CD8-positive, alpha-beta memory T cell (primary cell): ENCODE measurements at regions not wholly inside any gene's neighbourhood (a gene's known extent, or its start where the extent isn't known, plus 50 kb on each side); places are given as distances from the start of the nearest gene placed in this dataset.

ENCODE experiments used
- CTCF ChIA-PET: fragments of 350-600 bp; sonication (Branson Sonifier 250); formaldehyde crosslinking; loops from one replicate; lab custom pipeline; 2021; ENCODE audit warnings: antibody characterized with exemption; lab: Charles Lee
- POLR2A ChIA-PET: fragments of 350-600 bp; sonication (Branson Sonifier 250); formaldehyde crosslinking; loops from one replicate; lab custom pipeline; 2021; ENCODE audit warnings: antibody characterized with exemption; lab: Charles Lee
- DNase-seq, 5 donors: peaks; one replicate each; pipeline versions ENCODE4 v3.0.0 to v3.0.0-alpha.2; 2020 to 2022; ENCODE audit warnings: mixed read lengths in 1 of 5
- H3K27ac ChIP-seq: one replicate; pipeline ENCODE4 v1.7.0; 2013; ENCODE audit warnings: low read depth, mild to moderate bottlenecking, low read length, moderate library complexity
- H3K27me3 ChIP-seq: 2 replicates; pipeline ENCODE4 v1.7.0; 2013; ENCODE audit warnings: low read length, mild to moderate bottlenecking; ENCODE audit not compliant: insufficient read depth, poor library complexity, severe bottlenecking
- H3K36me3 ChIP-seq: 2 replicates; pipeline ENCODE4 v1.7.0; 2013; ENCODE audit warnings: mild to moderate bottlenecking, low read length, moderate library complexity; ENCODE audit not compliant: insufficient read depth
- H3K4me1 ChIP-seq: 2 replicates; pipeline ENCODE4 v1.7.0; 2013; ENCODE audit warnings: mild to moderate bottlenecking, low read length, moderate library complexity; ENCODE audit not compliant: insufficient read depth
- H3K4me3 ChIP-seq: 2 replicates; pipeline ENCODE4 v1.7.0; 2013; ENCODE audit warnings: mild to moderate bottlenecking, low read length
- H3K9me3 ChIP-seq: 2 replicates; pipeline ENCODE4 v1.7.0; 2013; ENCODE audit warnings: mild to moderate bottlenecking, low read length
- H3K27ac Mint-ChIP-seq, 8 donors: one replicate each; pipeline ENCODE4 v1.8.0; 2020 to 2021; ENCODE audit warnings: mixed read lengths in 8 of 8, mild to moderate bottlenecking in 6 of 8, inconsistent platforms in 3 of 8, moderate library complexity in 3 of 8
- H3K27me3 Mint-ChIP-seq, 2 donors: one replicate each; pipeline ENCODE4 v1.8.0; 2020 to 2021; ENCODE audit warnings: mixed read lengths in 2 of 2, mild to moderate bottlenecking in 1 of 2, moderate library complexity in 1 of 2
- H3K36me3 Mint-ChIP-seq, 3 donors: one replicate each; pipeline ENCODE4 v1.8.0; 2020 to 2021; ENCODE audit warnings: mixed read lengths in 3 of 3, inconsistent platforms in 1 of 3, mild to moderate bottlenecking in 1 of 3
- H3K4me1 Mint-ChIP-seq, 3 donors: one replicate each; pipeline ENCODE4 v1.8.0; 2020 to 2021; ENCODE audit warnings: mixed read lengths in 3 of 3, inconsistent platforms in 1 of 3, mild to moderate bottlenecking in 1 of 3
- H3K4me3 Mint-ChIP-seq, 7 donors: one replicate each; pipeline ENCODE4 v1.8.0; 2020 to 2021; ENCODE audit warnings: mixed read lengths in 7 of 7, mild to moderate bottlenecking in 6 of 7, moderate library complexity in 4 of 7, inconsistent platforms in 2 of 7
- H3K9me3 Mint-ChIP-seq, 5 donors: one replicate each; pipeline ENCODE4 v1.8.0; 2020 to 2022; ENCODE audit warnings: mixed read lengths in 5 of 5, mild to moderate bottlenecking in 3 of 5, moderate library complexity in 2 of 5, inconsistent platforms in 1 of 5

DNA sequence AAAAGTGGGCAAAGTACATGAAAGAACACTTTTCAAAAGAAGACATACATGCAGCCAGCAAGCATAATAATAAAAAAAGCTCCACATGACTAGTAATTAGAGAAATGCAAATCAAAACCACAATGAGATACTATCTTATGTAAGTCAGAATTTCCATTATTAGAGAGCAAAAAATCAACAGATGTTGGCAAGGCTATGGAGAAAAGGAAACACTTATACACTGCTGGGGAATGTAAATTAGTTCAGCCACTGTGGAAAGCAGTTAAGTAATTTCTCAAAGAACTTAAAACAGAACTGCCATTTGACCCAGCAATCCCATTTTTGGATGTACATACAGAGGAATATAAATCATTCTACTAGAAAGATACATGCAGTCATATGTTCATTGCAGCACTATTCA lies 360.7 kb downstream of the NSUN3 start:
- CTCF ChIA-PET = no interaction called here
- Mint-ChIP-seq H3K27ac (no peak overlapping the region), H3K27me3 (no peaks in the 10 kb centered on the region), H3K4me3 (no peak overlapping the region), H3K4me1 (no peaks in the 10 kb centered on the region), H3K9me3 (peaks cover 4 to 15% (median 5%) of the 10 kb centered on the region in 5 donors), H3K36me3 (no peaks in the 10 kb centered on the region)
- H3K27me3 ChIP-seq = no peaks in the 10 kb centered on the region
- no peak overlapping the region for H3K4me3 ChIP-seq
- DNase-seq = no peak
- no peak overlapping the region for H3K27ac ChIP-seq
- H3K36me3 ChIP-seq = no peaks in the 10 kb centered on the region
- no peaks in the 10 kb centered on the region for H3K9me3 ChIP-seq
- no peaks in the 10 kb centered on the region for H3K4me1 ChIP-seq
- POLR2A ChIA-PET = no interaction called here

DNA sequence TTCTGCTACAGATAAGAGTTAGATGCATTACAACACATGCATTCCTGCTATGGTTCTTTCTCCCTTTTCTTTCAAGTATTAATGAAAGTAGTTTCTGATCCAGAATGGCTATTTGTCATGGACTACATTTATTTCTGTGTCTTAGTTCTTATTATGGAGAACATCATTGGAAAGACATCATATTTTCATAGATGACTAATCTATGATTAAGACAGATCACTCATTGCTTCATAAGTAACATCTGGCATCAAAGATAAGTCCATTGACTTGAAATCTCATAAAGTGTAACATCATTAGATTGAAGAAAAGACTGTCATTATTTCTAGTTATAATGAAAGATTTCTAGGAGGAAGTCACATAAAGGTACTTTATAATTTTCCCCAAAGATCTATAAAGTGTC lies 366.7 kb downstream of the NSUN3 start:
- Mint-ChIP-seq H3K36me3 (no peaks in the 10 kb centered on the region), H3K27me3 (no peaks in the 10 kb centered on the region), H3K4me3 (no peak overlapping the region), H3K27ac (no peak overlapping the region), H3K4me1 (no peaks in the 10 kb centered on the region), H3K9me3 (peaks cover 0 to 9% (median 3%) of the 10 kb centered on the region in 5 donors)
- Histone ChIP-seq H3K4me3 (no peak overlapping the region), H3K27ac (no peak overlapping the region), H3K27me3 (no peaks in the 10 kb centered on the region), H3K36me3 (no peaks in the 10 kb centered on the region), H3K9me3 (no peaks in the 10 kb centered on the region), H3K4me1 (no peaks in the 10 kb centered on the region)
- ChIA-PET CTCF (no interaction called here), POLR2A (no interaction called here)
- DNase-seq = no peak

DNA sequence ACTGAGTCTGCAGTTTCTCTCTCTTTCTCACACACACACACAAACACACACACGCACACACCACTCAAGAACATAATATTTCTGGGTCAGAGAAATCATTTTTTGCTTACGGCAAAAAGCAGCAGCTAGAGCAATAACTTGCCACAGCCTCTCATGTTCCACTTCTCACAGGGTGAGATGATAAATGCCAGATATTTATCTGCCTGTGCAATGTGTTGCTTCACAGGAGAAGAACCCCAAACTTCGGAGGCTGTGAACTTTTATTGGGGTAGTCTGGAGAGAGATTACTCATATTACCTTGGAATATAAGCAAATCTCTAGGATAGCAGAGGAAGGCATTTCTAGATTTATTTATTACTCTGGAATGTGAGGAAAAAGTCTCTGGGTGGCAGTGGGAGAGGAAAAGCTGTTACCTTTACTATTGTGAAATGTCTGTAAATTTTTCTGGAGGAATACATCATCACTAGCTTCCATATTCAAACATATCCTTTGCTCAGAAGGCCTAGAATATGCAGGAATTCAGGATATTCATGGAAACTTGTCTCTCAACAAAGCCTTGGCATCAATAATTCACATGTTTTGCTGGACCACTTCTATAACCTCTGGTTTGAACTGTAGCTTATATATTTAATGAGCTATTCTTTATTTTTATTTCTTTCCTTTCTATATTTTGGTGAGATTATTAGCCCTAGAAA lies 369.2 kb downstream of the NSUN3 start:
- DNase-seq = no peak
- ChIA-PET POLR2A (no interaction called here), CTCF (no interaction called here)
- Mint-ChIP-seq H3K36me3 (no peaks in the 10 kb centered on the region), H3K9me3 (peaks cover 0 to 13% (median 3%) of the 10 kb centered on the region in 5 donors), H3K4me3 (no peak overlapping the region), H3K27me3 (no peaks in the 10 kb centered on the region), H3K4me1 (no peaks in the 10 kb centered on the region), H3K27ac (peak overlapping the region in 1 of 8 donors; percentile 50)
- Histone ChIP-seq H3K27me3 (no peaks in the 10 kb centered on the region), H3K27ac (no peak overlapping the region), H3K36me3 (no peaks in the 10 kb centered on the region), H3K4me3 (no peak overlapping the region), H3K4me1 (no peaks in the 10 kb centered on the region), H3K9me3 (no peaks in the 10 kb centered on the region)

DNA sequence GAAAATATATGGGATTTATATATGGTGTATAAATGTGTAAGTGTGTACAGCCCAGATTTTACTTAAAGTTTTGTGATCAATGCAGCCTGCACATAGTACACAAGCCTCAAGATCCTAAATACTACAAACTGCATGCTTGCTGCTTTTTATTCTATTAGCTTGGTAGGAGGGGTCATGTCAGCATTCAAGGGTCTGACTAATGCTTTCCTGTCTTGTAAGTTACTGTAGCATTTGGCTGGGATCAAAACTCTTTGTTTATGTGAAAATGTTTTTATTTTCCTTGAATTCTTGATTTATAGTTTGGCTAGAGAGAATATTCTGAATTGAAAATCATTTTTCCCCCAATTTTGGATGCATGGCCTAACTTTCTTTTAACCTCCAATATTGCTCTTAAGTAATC lies 370.9 kb downstream of the NSUN3 start:
- ChIA-PET POLR2A (no interaction called here), CTCF (no interaction called here)
- Mint-ChIP-seq H3K9me3 (peaks cover 0 to 11% (median 3%) of the 10 kb centered on the region in 5 donors), H3K36me3 (no peaks in the 10 kb centered on the region), H3K4me3 (no peak overlapping the region), H3K4me1 (no peaks in the 10 kb centered on the region), H3K27me3 (no peaks in the 10 kb centered on the region), H3K27ac (no peak overlapping the region)
- Histone ChIP-seq H3K36me3 (no peaks in the 10 kb centered on the region), H3K27ac (no peak overlapping the region), H3K4me1 (no peaks in the 10 kb centered on the region), H3K4me3 (no peak overlapping the region), H3K27me3 (no peaks in the 10 kb centered on the region), H3K9me3 (no peaks in the 10 kb centered on the region)
- DNase-seq = no peak

DNA sequence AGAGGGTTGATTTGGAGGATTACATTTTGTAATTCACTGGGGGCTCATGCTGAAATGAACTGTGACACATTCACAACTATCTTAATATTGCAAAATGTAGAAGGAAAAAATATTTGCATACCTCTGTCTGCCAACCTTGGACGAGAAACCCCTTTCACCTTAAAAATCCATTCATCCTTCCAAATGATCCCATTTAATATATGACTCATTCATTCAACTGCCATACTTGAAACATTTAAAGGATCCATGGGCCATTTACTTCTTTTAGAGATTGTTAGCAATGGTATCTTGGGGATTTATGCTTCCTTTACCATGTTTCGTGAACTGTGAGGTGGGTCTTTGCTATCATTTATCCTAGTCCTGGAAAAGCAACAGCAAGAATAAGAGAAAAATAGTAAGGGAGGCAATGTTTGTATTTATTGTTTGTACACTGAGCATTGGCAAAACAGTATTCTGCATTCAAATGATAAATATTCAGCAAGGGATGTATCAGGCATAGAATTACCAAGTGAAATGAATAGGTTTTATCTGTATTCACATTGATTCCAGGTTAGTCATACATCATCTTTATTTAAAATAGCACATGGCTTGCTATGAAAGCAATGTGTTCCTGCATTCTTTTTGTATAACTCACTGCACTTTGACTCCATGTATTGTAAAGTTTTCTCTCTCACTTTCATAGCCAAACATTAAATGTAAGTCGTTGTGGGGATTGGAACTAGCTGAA lies 378.1 kb downstream of the NSUN3 start:
- no peaks in the 10 kb centered on the region for H3K9me3 ChIP-seq
- Mint-ChIP-seq H3K4me3 (no peak overlapping the region), H3K27me3 (peaks cover 0 to 4% of the 10 kb centered on the region in 2 donors), H3K9me3 (peaks cover 0 to 7% (median 3%) of the 10 kb centered on the region in 5 donors), H3K27ac (peak overlapping the region in 1 of 8 donors; percentile 64), H3K4me1 (no peaks in the 10 kb centered on the region), H3K36me3 (no peaks in the 10 kb centered on the region)
- no peaks in the 10 kb centered on the region for H3K27me3 ChIP-seq
- H3K4me1 ChIP-seq = no peaks in the 10 kb centered on the region
- DNase-seq = no peak
- no peak overlapping the region for H3K27ac ChIP-seq
- H3K36me3 ChIP-seq = no peaks in the 10 kb centered on the region
- no peak overlapping the region for H3K4me3 ChIP-seq
- ChIA-PET POLR2A (no interaction called here), CTCF (no interaction called here)

DNA sequence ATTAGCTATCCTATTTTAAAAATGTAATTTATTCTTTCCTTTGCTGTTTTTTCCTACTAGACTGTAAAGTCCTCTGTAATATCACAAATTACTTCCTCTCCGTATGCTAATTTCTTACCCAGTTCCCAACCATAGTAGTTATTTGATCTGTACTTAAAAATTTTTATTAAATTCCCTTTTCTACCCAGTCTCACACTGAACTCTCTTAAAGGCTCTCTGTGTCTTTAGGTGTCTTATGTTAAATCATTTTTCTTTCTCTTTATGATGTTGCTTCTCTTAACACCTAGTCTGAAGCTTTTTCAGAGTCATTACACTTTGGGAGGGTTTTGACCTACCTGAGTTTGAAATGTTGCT lies 378.6 kb downstream of the NSUN3 start:
- POLR2A ChIA-PET = no interaction called here

DNA sequence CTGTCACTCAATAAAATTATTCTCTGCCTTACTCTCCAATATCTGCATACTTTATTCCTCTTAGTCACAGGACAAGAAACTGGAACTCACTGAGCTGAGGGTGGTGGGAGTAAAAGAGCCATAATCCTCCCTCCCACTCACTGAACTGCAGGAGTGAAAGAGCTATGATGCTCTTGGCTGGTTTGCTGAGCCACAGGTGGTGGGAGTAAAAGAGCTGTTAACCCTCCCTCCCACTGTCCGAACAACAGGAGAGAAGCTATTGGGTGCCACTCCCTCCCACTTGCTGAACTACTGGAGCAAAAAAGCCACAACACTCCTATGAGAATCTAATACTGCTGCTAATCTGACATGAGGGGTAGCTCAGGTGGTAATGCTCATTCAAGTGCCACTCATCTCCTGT lies 391.0 kb downstream of the NSUN3 start:
- no peak overlapping the region for H3K4me3 Mint-ChIP-seq
- DNase-seq = no peak
- no peak overlapping the region for H3K27ac Mint-ChIP-seq
- ChIA-PET POLR2A (no interaction called here), CTCF (no interaction called here)
- no peaks in the 10 kb centered on the region for H3K27me3 Mint-ChIP-seq
- Histone ChIP-seq H3K4me1 (no peaks in the 10 kb centered on the region), H3K27me3 (no peaks in the 10 kb centered on the region), H3K36me3 (no peaks in the 10 kb centered on the region), H3K4me3 (no peak overlapping the region), H3K27ac (no peak overlapping the region), H3K9me3 (no peaks in the 10 kb centered on the region)
- no peaks in the 10 kb centered on the region for H3K4me1 Mint-ChIP-seq
- H3K9me3 Mint-ChIP-seq = peaks cover 0 to 11% (median 2%) of the 10 kb centered on the region in 5 donors
- no peaks in the 10 kb centered on the region for H3K36me3 Mint-ChIP-seq

More for the DNA sequence above, 378.6 kb downstream of the NSUN3 start:
- Histone ChIP-seq H3K27me3 (no peaks in the 10 kb centered on the region), H3K9me3 (no peaks in the 10 kb centered on the region), H3K36me3 (no peaks in the 10 kb centered on the region), H3K4me1 (no peaks in the 10 kb centered on the region), H3K27ac (no peak overlapping the region), H3K4me3 (no peak overlapping the region)
- H3K4me1 Mint-ChIP-seq = no peaks in the 10 kb centered on the region
- peaks cover 0 to 7% (median 3%) of the 10 kb centered on the region in 5 donors for H3K9me3 Mint-ChIP-seq
- H3K36me3 Mint-ChIP-seq = no peaks in the 10 kb centered on the region
- CTCF ChIA-PET = no interaction called here
- no peak for DNase-seq
- no peak overlapping the region for H3K4me3 Mint-ChIP-seq
- H3K27me3 Mint-ChIP-seq = peaks cover 0 to 4% of the 10 kb centered on the region in 2 donors
- H3K27ac Mint-ChIP-seq = no peak overlapping the region

DNA sequence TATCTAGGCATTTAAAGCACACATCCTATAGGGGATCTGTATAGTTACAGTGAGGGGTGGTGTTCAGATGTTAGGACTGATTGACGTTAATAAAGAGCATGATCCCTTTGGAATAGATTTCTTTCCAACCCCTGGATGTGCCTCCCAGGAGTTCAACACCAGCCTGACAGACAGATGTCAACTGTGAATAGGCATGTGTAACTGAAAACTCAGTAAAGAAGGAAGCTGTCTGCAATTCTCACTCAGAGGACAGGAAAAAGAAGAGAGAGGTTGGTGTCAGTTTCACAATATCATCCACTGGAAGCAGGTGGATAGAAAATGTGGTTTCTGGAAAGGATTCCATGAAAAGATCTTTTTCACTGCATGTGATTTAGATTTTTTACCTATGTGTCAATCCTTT lies 396.3 kb downstream of the NSUN3 start:
- DNase-seq = no peak
- ChIA-PET POLR2A (no interaction called here), CTCF (no interaction called here)
- no peak overlapping the region for H3K4me3 Mint-ChIP-seq
- no peaks in the 10 kb centered on the region for H3K9me3 ChIP-seq
- no peak overlapping the region for H3K4me3 ChIP-seq
- no peaks in the 10 kb centered on the region for H3K27me3 ChIP-seq
- H3K36me3 Mint-ChIP-seq = no peaks in the 10 kb centered on the region
- no peaks in the 10 kb centered on the region for H3K4me1 Mint-ChIP-seq
- H3K27me3 Mint-ChIP-seq = no peaks in the 10 kb centered on the region
- no peak overlapping the region for H3K27ac ChIP-seq
- H3K9me3 Mint-ChIP-seq = peaks cover 0 to 8% (median 2%) of the 10 kb centered on the region in 5 donors
- H3K36me3 ChIP-seq = no peaks in the 10 kb centered on the region
- H3K27ac Mint-ChIP-seq = no peak overlapping the region
- H3K4me1 ChIP-seq = no peaks in the 10 kb centered on the region
